OCI-LY1 (cell line): ENCODE measurements at regions not wholly inside any gene's neighbourhood (a gene's known extent, or its start where the extent isn't known, plus 50 kb on each side); places are given as distances from the start of the nearest gene placed in this dataset.

ENCODE experiments used
- H2AFZ ChIP-seq: fragments of 200-600 bp; sonication (generic), shearing (Covaris generic); 2 replicates; pipeline ENCODE4 v1.6.0; 2014; ENCODE audit warnings: antibody characterized with exemption, mild to moderate bottlenecking, low read length
- H3F3A ChIP-seq: fragments of 200-600 bp; sonication (generic), shearing (Covaris generic); 2 replicates; pipeline ENCODE4 v1.6.0; 2014; ENCODE audit warnings: mild to moderate bottlenecking, antibody characterized with exemption, low read length, moderate library complexity; ENCODE audit not compliant: insufficient read depth
- H3K27ac ChIP-seq: fragments of 200-600 bp; sonication (generic); 2 replicates; pipeline ENCODE4 v1.5.1; 2014; ENCODE audit warnings: low read length, mixed run types, mild to moderate bottlenecking, low read depth; ENCODE audit not compliant: poor library complexity, severe bottlenecking
- H3K27me3 ChIP-seq: fragments of 200-600 bp; sonication (generic); 2 replicates; pipeline ENCODE4 v1.6.0; 2014; ENCODE audit warnings: antibody characterized with exemption, mild to moderate bottlenecking, low read length, moderate library complexity; ENCODE audit not compliant: insufficient read depth
- H3K36me3 ChIP-seq: fragments of 200-600 bp; sonication (generic); 2 replicates; pipeline ENCODE4 v1.6.1; 2014; ENCODE audit warnings: mild to moderate bottlenecking, antibody characterized with exemption, low read length, moderate library complexity, mixed read lengths; ENCODE audit not compliant: insufficient read depth
- H3K4me1 ChIP-seq: fragments of 200-600 bp; sonication (generic); 2 replicates; pipeline ENCODE4 v1.5.1; 2014; ENCODE audit warnings: mild to moderate bottlenecking, low read length, moderate library complexity; ENCODE audit not compliant: insufficient read depth, severe bottlenecking
- H3K4me2 ChIP-seq: fragments of 200-600 bp; sonication (generic), shearing (Covaris generic); 2 replicates; pipeline ENCODE4 v1.6.1; 2014; ENCODE audit warnings: low read length
- H3K4me3 ChIP-seq: fragments of 200-600 bp; sonication (generic); 2 replicates; pipeline ENCODE4 v1.5.1; 2014; ENCODE audit warnings: low read length, low read depth, mild to moderate bottlenecking, mixed read lengths; ENCODE audit not compliant: poor library complexity, severe bottlenecking
- H3K79me2 ChIP-seq: fragments of 200-600 bp; shearing (Covaris generic); 2 replicates; pipeline ENCODE4 v1.6.1; 2016; ENCODE audit warnings: mixed run types, low read length, mixed read lengths; ENCODE audit not compliant: insufficient read depth
- H3K9ac ChIP-seq: fragments of 200-600 bp; sonication (generic), shearing (Covaris generic); 2 replicates; pipeline ENCODE4 v1.6.1; 2014; ENCODE audit warnings: mild to moderate bottlenecking, low read length, mixed read lengths
- H3K9me2 ChIP-seq: fragments of 200-600 bp; sonication (generic), shearing (Covaris generic); 2 replicates; pipeline ENCODE4 v1.6.1; 2014; ENCODE audit warnings: low read depth, mild to moderate bottlenecking, low read length, mixed read lengths
- H3K9me3 ChIP-seq: fragments of 200-600 bp; shearing (Covaris generic); 2 replicates; pipeline ENCODE4 v1.6.1; 2014; ENCODE audit warnings: low read length, mixed read lengths
- H4K20me1 ChIP-seq: fragments of 200-600 bp; sonication (generic), shearing (Covaris generic); 2 replicates; pipeline ENCODE4 v1.6.0; 2016; ENCODE audit warnings: mild to moderate bottlenecking, low read length; ENCODE audit not compliant: insufficient read depth
- CTCF ChIP-seq: fragments of 200-600 bp; sonication (generic), shearing (Covaris generic); IDR thresholded peaks from 2 replicates; pipeline ENCODE4 v1.5.1; 2017; ENCODE audit warnings: mild to moderate bottlenecking, antibody characterized with exemption, low read length, moderate library complexity, mixed read lengths
- EZH2 ChIP-seq: fragments of 200-600 bp; sonication (generic), shearing (Covaris generic); IDR thresholded peaks from 2 replicates; pipeline ENCODE4 v1.8.0; 2017; ENCODE audit warnings: borderline replicate concordance, mixed run types, mild to moderate bottlenecking, antibody characterized with exemption, low read length, moderate library complexity, mixed read lengths

GRCh38 chr20:24732076-24732475 lies 217.0 kb upstream of the CST7 start:
- Histone ChIP-seq H3K9me3 (no peaks in the 10 kb centered on the region), H3K27ac (no peak overlapping the region), H2AFZ (no peak overlapping the region), H3K9ac (no peak overlapping the region), H4K20me1 (no peaks in the 10 kb centered on the region), H3F3A (no peaks in the 10 kb centered on the region), H3K9me2 (no peaks in the 10 kb centered on the region), H3K27me3 (no peaks in the 10 kb centered on the region), H3K4me2 (no peak overlapping the region), H3K79me2 (no peaks in the 10 kb centered on the region), H3K4me3 (no peak overlapping the region), H3K36me3 (no peaks in the 10 kb centered on the region), H3K4me1 (no peaks in the 10 kb centered on the region)
- TF ChIP-seq CTCF: no peak
- TF ChIP-seq EZH2: no peak

- Histone ChIP-seq H3K9me3 (no peaks in the 10 kb centered on the region), H2AFZ (no peak overlapping the region), H3K27ac (no peak overlapping the region), H3K27me3 (no peaks in the 10 kb centered on the region), H3K4me2 (no peak overlapping the region), H3F3A (no peaks in the 10 kb centered on the region), H4K20me1 (no peaks in the 10 kb centered on the region), H3K9ac (no peak overlapping the region), H3K9me2 (no peaks in the 10 kb centered on the region), H3K4me3 (no peak overlapping the region), H3K4me1 (no peaks in the 10 kb centered on the region), H3K36me3 (no peaks in the 10 kb centered on the region), H3K79me2 (no peaks in the 10 kb centered on the region)
- TF ChIP-seq CTCF (no peak), EZH2 (no peak)
These were observed 216.5 kb upstream of the CST7 start for GRCh38 chr20:24732599-24732998.

- H3K4me2 ChIP-seq: no peak overlapping the region
- H3K27ac ChIP-seq: no peak overlapping the region
- H3K27me3 ChIP-seq: no peaks in the 10 kb centered on the region
- no peaks in the 10 kb centered on the region for H3K9me2 ChIP-seq
- no peak overlapping the region for H3K9ac ChIP-seq
- no peaks in the 10 kb centered on the region for H3K9me3 ChIP-seq
- H4K20me1 ChIP-seq: no peaks in the 10 kb centered on the region
- no peaks in the 10 kb centered on the region for H3K79me2 ChIP-seq
- H3K36me3 ChIP-seq: no peaks in the 10 kb centered on the region
- TF ChIP-seq EZH2 (no peak), CTCF (no peak)
- H3K4me3 ChIP-seq: no peak overlapping the region
- H3F3A ChIP-seq: no peaks in the 10 kb centered on the region
- no peak overlapping the region for H2AFZ ChIP-seq
- H3K4me1 ChIP-seq: no peaks in the 10 kb centered on the region
These were observed 215.7 kb upstream of the CST7 start for GRCh38 chr20:24733416-24733815.
